Ascending aorta (tissue), 2 donors: ENCODE measurements at regions not wholly inside any gene's neighbourhood (a gene's known extent, or its start where the extent isn't known, plus 50 kb on each side); places are given as distances from the start of the nearest gene placed in this dataset.

ENCODE experiments used
- DNase-seq, 2 donors: peaks; one replicate each; pipeline ENCODE4 v3.0.0-alpha.2; 2019; ENCODE audit warnings: low spot score in 2 of 2
- H3K27ac ChIP-seq, 2 donors: fragments of 200-600 bp; sonication (generic); one replicate each; pipeline ENCODE4 v1.5.1; 2016 to 2017; ENCODE audit warnings: mild to moderate bottlenecking in 1 of 2
- H3K27me3 ChIP-seq: fragments of 200-600 bp; sonication (generic); one replicate; pipeline ENCODE4 v1.5.1; 2017
- H3K36me3 ChIP-seq, 2 donors: fragments of 200-600 bp; sonication (generic); one replicate each; pipeline ENCODE4 v1.5.1; 2016
- H3K4me1 ChIP-seq, 2 donors: fragments of 200-600 bp; sonication (generic); one replicate each; pipeline ENCODE4 v1.5.1; 2016 to 2017; ENCODE audit warnings: mild to moderate bottlenecking in 1 of 2
- H3K4me3 ChIP-seq, 2 donors: fragments of 200-600 bp; sonication (generic); one replicate each; pipeline ENCODE4 v1.5.1; 2016 to 2017; ENCODE audit warnings: mild to moderate bottlenecking in 1 of 2
- H3K9me3 ChIP-seq, 2 donors: fragments of 200-600 bp; sonication (generic); one replicate each; pipeline ENCODE4 v1.5.1; 2016
- intact Hi-C: fragments of 100-400 bp; cut with DNase I; formaldehyde crosslinking; loops from one replicate; pipeline ENCODE4 v1.15.1; 2023
- TF ChIP-seq, protein P1 (sequence below), 3 experiments: fragments of 200-600 bp in 2 of 3; fragments of 450-650 bp in 1 of 3; sonication (generic) in 2 of 3; IDR thresholded peaks; one replicate each; pipeline ENCODE4 v1.5.1; 2016 to 2019; ENCODE audit warnings: antibody characterized with exemption in 3 of 3, mild to moderate bottlenecking in 1 of 3, moderate library complexity in 1 of 3

DNA sequence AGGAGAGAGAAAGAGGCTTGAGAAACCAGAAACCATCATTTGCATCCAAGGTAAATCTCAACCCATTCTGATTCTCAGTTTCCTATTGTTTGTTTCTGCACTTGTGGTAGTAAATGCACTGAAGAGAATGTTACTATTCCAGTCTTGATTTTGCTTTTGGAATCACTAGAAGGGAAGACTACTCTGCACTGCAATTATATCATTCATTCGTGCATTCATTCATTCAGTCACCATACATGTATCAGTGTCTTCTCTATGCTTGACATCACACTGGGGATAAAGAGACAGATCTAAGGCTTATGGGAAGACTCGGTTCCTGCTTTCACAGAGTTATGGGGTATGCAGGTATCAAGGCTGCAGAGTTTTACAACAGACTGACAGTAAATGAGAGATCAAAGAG is 90.3 kb upstream of the EGLN3 start:
- no peaks in the 10 kb centered on the region for H3K9me3 ChIP-seq
- H3K27ac ChIP-seq, result no peak overlapping the region
- intact Hi-C loops, result no loop called here
- no peak overlapping the region for H3K4me3 ChIP-seq
- no peaks in the 10 kb centered on the region for H3K4me1 ChIP-seq
- H3K27me3 ChIP-seq, result no peaks in the 10 kb centered on the region
- TF ChIP-seq, protein P1, sequence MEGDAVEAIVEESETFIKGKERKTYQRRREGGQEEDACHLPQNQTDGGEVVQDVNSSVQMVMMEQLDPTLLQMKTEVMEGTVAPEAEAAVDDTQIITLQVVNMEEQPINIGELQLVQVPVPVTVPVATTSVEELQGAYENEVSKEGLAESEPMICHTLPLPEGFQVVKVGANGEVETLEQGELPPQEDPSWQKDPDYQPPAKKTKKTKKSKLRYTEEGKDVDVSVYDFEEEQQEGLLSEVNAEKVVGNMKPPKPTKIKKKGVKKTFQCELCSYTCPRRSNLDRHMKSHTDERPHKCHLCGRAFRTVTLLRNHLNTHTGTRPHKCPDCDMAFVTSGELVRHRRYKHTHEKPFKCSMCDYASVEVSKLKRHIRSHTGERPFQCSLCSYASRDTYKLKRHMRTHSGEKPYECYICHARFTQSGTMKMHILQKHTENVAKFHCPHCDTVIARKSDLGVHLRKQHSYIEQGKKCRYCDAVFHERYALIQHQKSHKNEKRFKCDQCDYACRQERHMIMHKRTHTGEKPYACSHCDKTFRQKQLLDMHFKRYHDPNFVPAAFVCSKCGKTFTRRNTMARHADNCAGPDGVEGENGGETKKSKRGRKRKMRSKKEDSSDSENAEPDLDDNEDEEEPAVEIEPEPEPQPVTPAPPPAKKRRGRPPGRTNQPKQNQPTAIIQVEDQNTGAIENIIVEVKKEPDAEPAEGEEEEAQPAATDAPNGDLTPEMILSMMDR (IDR thresholded peaks at IDR 0.05), result no peak
- no peak for DNase-seq
- H3K36me3 ChIP-seq, result no peaks in the 10 kb centered on the region

GRCh38 chr14:34040766-34041165 is 89.9 kb upstream of the EGLN3 start:
- TF ChIP-seq, protein P1 (IDR thresholded peaks at IDR 0.05), result no peak
- Histone ChIP-seq H3K27ac (no peak overlapping the region), H3K9me3 (no peaks in the 10 kb centered on the region), H3K36me3 (no peaks in the 10 kb centered on the region), H3K27me3 (no peaks in the 10 kb centered on the region), H3K4me3 (no peak overlapping the region), H3K4me1 (no peaks in the 10 kb centered on the region)
- intact Hi-C loops, result no loop called here
- no peak for DNase-seq

DNA sequence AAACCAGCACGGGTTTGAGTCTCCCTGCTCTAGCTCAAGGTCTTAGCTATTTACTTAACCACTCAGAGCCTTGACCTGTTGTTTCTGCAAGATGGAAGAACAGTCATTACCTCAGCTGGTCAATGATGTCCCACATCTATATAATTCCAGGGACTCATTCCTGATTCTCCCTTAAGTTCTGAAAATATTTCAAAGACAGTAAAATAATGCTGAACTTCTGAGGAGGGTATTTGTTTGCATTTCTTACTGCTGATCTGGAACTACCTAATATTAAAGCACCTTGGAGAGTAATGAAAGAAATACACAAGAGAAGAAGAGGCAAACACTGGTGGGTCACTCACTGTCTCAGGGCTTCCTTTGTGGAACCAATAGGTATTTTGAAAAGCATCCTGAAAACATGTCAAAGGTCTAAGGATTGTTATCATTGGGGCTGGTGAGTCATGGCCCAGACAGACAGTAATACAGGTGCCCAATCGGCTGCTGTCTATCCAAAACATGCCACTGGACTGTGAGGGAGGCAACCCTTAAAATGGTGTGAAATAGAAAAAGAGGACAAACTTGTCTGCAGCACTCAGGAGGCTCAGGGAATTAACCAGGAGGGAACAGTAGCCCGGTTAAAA is 88.7 kb upstream of the EGLN3 start:
- Histone ChIP-seq H3K4me1 (no peaks in the 10 kb centered on the region), H3K27me3 (no peaks in the 10 kb centered on the region), H3K4me3 (no peak overlapping the region), H3K9me3 (no peaks in the 10 kb centered on the region), H3K36me3 (no peaks in the 10 kb centered on the region), H3K27ac (no peak overlapping the region)
- intact Hi-C loops, result no loop called here
- TF ChIP-seq, protein P1 (IDR thresholded peaks at IDR 0.05), result no peak
- DNase-seq, result no peak

GRCh38 chr14:34038358-34039057 is 87.6 kb upstream of the EGLN3 start:
- H3K4me3 ChIP-seq, result no peak overlapping the region
- DNase-seq, result no peak
- TF ChIP-seq, protein P1 (IDR thresholded peaks at IDR 0.05), result no peak
- intact Hi-C loops, result no loop called here
- H3K27me3 ChIP-seq, result no peaks in the 10 kb centered on the region
- no peaks in the 10 kb centered on the region for H3K9me3 ChIP-seq
- no peaks in the 10 kb centered on the region for H3K4me1 ChIP-seq
- H3K27ac ChIP-seq, result no peak overlapping the region
- no peaks in the 10 kb centered on the region for H3K36me3 ChIP-seq

GRCh38 chr14:34036319-34036766 is 85.5 kb upstream of the EGLN3 start:
- H3K27me3 ChIP-seq, result no peaks in the 10 kb centered on the region
- no peak overlapping the region for H3K27ac ChIP-seq
- H3K4me1 ChIP-seq, result no peaks in the 10 kb centered on the region
- TF ChIP-seq, protein P1 (IDR thresholded peaks at IDR 0.05), result no peak
- H3K9me3 ChIP-seq, result no peaks in the 10 kb centered on the region
- H3K36me3 ChIP-seq, result no peaks in the 10 kb centered on the region
- H3K4me3 ChIP-seq, result no peak overlapping the region
- DNase-seq, result no peak
- intact Hi-C loops, result no loop called here
